ENCODE measurements at regions not wholly inside any gene's neighbourhood (a gene's known extent, or its start where the extent isn't known, plus 50 kb on each side); places are given as distances from the start of the nearest gene placed in this dataset.

- Histone ChIP-seq H4K20me1 (ENCODE audit: insufficient read depth, low read depth, low read length) (no peaks in the 10 kb centered on the region), H3K4me1 (ENCODE audit: low read length) (no peaks in the 10 kb centered on the region), H3K79me2 (ENCODE audit: low read length) (no peaks in the 10 kb centered on the region), H3K9ac (ENCODE audit: low read length) (no peak overlapping the region), H3K4me2 (ENCODE audit: low read depth, low read length, poor library complexity, severe bottlenecking) (no peak overlapping the region), H2AFZ (ENCODE audit: low read length) (no peak overlapping the region), H3K4me3 (ENCODE audit: low read length) (no peak overlapping the region), H3K9me2 (replicated peaks; ENCODE audit: insufficient read depth, low read length) (no peaks in the 10 kb centered on the region), H3K9me3 (ENCODE audit: low read length) (no peaks in the 10 kb centered on the region), H3K27me3 (ENCODE audit: low read length) (no peaks in the 10 kb centered on the region), H3K27ac (ENCODE audit: low read length) (no peak overlapping the region), H3K36me3 (ENCODE audit: insufficient read depth, low read length) (no peaks in the 10 kb centered on the region)
- no peak for DNase-seq
Observed at GRCh38 chrX:117215683-117216082, 752.9 kb upstream of the CT83 start.

- Histone ChIP-seq H3K4me3 (ENCODE audit: low read length) (no peak overlapping the region), H3K36me3 (ENCODE audit: insufficient read depth, low read length) (no peaks in the 10 kb centered on the region), H4K20me1 (ENCODE audit: insufficient read depth, low read depth, low read length) (no peaks in the 10 kb centered on the region), H2AFZ (ENCODE audit: low read length) (no peak overlapping the region), H3K27ac (ENCODE audit: low read length) (no peak overlapping the region), H3K4me2 (ENCODE audit: low read depth, low read length, poor library complexity, severe bottlenecking) (no peak overlapping the region), H3K9ac (ENCODE audit: low read length) (no peak overlapping the region), H3K4me1 (ENCODE audit: low read length) (no peaks in the 10 kb centered on the region), H3K27me3 (ENCODE audit: low read length) (no peaks in the 10 kb centered on the region), H3K79me2 (ENCODE audit: low read length) (no peaks in the 10 kb centered on the region), H3K9me2 (replicated peaks; ENCODE audit: insufficient read depth, low read length) (no peaks in the 10 kb centered on the region), H3K9me3 (ENCODE audit: low read length) (no peaks in the 10 kb centered on the region)
- DNase-seq = no peak
Observed at GRCh38 chrX:117196481-117196880, 733.7 kb upstream of the CT83 start.

GRCh38 chrX:117147249-117147648 lies 684.5 kb upstream of the CT83 start:
- Histone ChIP-seq H3K4me2 (ENCODE audit: low read depth, low read length, poor library complexity, severe bottlenecking) (no peak overlapping the region), H3K9me3 (ENCODE audit: low read length) (peaks cover 16% of the 10 kb centered on the region; the same call in 1 of the 2 replicates), H3K9me2 (replicated peaks; ENCODE audit: insufficient read depth, low read length) (no peaks in the 10 kb centered on the region), H3K27ac (ENCODE audit: low read length) (no peak overlapping the region), H2AFZ (ENCODE audit: low read length) (no peak overlapping the region), H3K9ac (ENCODE audit: low read length) (no peak overlapping the region), H3K4me3 (ENCODE audit: low read length) (no peak overlapping the region), H3K4me1 (ENCODE audit: low read length) (no peaks in the 10 kb centered on the region), H3K36me3 (ENCODE audit: insufficient read depth, low read length) (no peaks in the 10 kb centered on the region), H3K79me2 (ENCODE audit: low read length) (no peaks in the 10 kb centered on the region), H3K27me3 (ENCODE audit: low read length) (no peaks in the 10 kb centered on the region), H4K20me1 (ENCODE audit: insufficient read depth, low read depth, low read length) (no peaks in the 10 kb centered on the region)
- DNase-seq = no peak

- Histone ChIP-seq H3K36me3 (ENCODE audit: insufficient read depth, low read length) (no peaks in the 10 kb centered on the region), H2AFZ (ENCODE audit: low read length) (no peak overlapping the region), H3K4me2 (ENCODE audit: low read depth, low read length, poor library complexity, severe bottlenecking) (no peak overlapping the region), H3K9me2 (replicated peaks; ENCODE audit: insufficient read depth, low read length) (no peaks in the 10 kb centered on the region), H3K27ac (ENCODE audit: low read length) (no peak overlapping the region), H3K9ac (ENCODE audit: low read length) (no peak overlapping the region), H4K20me1 (ENCODE audit: insufficient read depth, low read depth, low read length) (no peaks in the 10 kb centered on the region), H3K79me2 (ENCODE audit: low read length) (no peaks in the 10 kb centered on the region), H3K27me3 (ENCODE audit: low read length) (no peaks in the 10 kb centered on the region), H3K4me1 (ENCODE audit: low read length) (no peaks in the 10 kb centered on the region), H3K4me3 (ENCODE audit: low read length) (no peak overlapping the region), H3K9me3 (ENCODE audit: low read length) (peaks cover 9% of the 10 kb centered on the region; the same call in 1 of the 2 replicates)
- no peak for DNase-seq
Observed at GRCh38 chrX:117138070-117138469, 675.3 kb upstream of the CT83 start.

- no peaks in the 10 kb centered on the region for H3K9me3 ChIP-seq (ENCODE audit: low read length)
- H3K27ac ChIP-seq (ENCODE audit: low read length) = no peak overlapping the region
- no peaks in the 10 kb centered on the region for H4K20me1 ChIP-seq (ENCODE audit: insufficient read depth, low read depth, low read length)
- H3K79me2 ChIP-seq (ENCODE audit: low read length) = no peaks in the 10 kb centered on the region
- H2AFZ ChIP-seq (ENCODE audit: low read length) = no peak overlapping the region
- H3K4me1 ChIP-seq (ENCODE audit: low read length) = no peaks in the 10 kb centered on the region
- no peaks in the 10 kb centered on the region for H3K27me3 ChIP-seq (ENCODE audit: low read length)
- no peak overlapping the region for H3K4me3 ChIP-seq (ENCODE audit: low read length)
- no peak overlapping the region for H3K4me2 ChIP-seq (ENCODE audit: low read depth, low read length, poor library complexity, severe bottlenecking)
- DNase-seq = no peak
- H3K9ac ChIP-seq (ENCODE audit: low read length) = no peak overlapping the region
- no peaks in the 10 kb centered on the region for H3K36me3 ChIP-seq (ENCODE audit: insufficient read depth, low read length)
- no peaks in the 10 kb centered on the region for H3K9me2 ChIP-seq (replicated peaks; ENCODE audit: insufficient read depth, low read length)
Observed at GRCh38 chrX:117134983-117135382, 672.2 kb upstream of the CT83 start.

- no peaks in the 10 kb centered on the region for H3K36me3 ChIP-seq (ENCODE audit: insufficient read depth, low read length)
- no peak overlapping the region for H3K9ac ChIP-seq (ENCODE audit: low read length)
- DNase-seq = no peak
- peaks cover 12% of the 10 kb centered on the region; the same call in 1 of the 2 replicates for H3K9me3 ChIP-seq (ENCODE audit: low read length)
- H3K4me3 ChIP-seq (ENCODE audit: low read length) = no peak overlapping the region
- H3K4me1 ChIP-seq (ENCODE audit: low read length) = no peaks in the 10 kb centered on the region
- H4K20me1 ChIP-seq (ENCODE audit: insufficient read depth, low read depth, low read length) = no peaks in the 10 kb centered on the region
- H3K4me2 ChIP-seq (ENCODE audit: low read depth, low read length, poor library complexity, severe bottlenecking) = no peak overlapping the region
- no peak overlapping the region for H2AFZ ChIP-seq (ENCODE audit: low read length)
- no peaks in the 10 kb centered on the region for H3K9me2 ChIP-seq (replicated peaks; ENCODE audit: insufficient read depth, low read length)
- H3K79me2 ChIP-seq (ENCODE audit: low read length) = no peaks in the 10 kb centered on the region
- no peak overlapping the region for H3K27ac ChIP-seq (ENCODE audit: low read length)
- no peaks in the 10 kb centered on the region for H3K27me3 ChIP-seq (ENCODE audit: low read length)
Observed at GRCh38 chrX:117120700-117121099, 657.9 kb upstream of the CT83 start.

GRCh38 chrX:117096528-117096927 lies 633.8 kb upstream of the CT83 start:
- H3K27me3 ChIP-seq (ENCODE audit: low read length) = no peaks in the 10 kb centered on the region
- no peak overlapping the region for H3K9ac ChIP-seq (ENCODE audit: low read length)
- peaks cover 62% of the 10 kb centered on the region for H3K9me3 ChIP-seq (ENCODE audit: low read length)
- DNase-seq = no peak
- H3K9me2 ChIP-seq (replicated peaks; ENCODE audit: insufficient read depth, low read length) = no peaks in the 10 kb centered on the region
- no peaks in the 10 kb centered on the region for H4K20me1 ChIP-seq (ENCODE audit: insufficient read depth, low read depth, low read length)
- no peaks in the 10 kb centered on the region for H3K36me3 ChIP-seq (ENCODE audit: insufficient read depth, low read length)
- H3K4me2 ChIP-seq (ENCODE audit: low read depth, low read length, poor library complexity, severe bottlenecking) = no peak overlapping the region
- H3K27ac ChIP-seq (ENCODE audit: low read length) = no peak overlapping the region
- peak overlapping the region; percentile 33; the same call in 1 of the 2 replicates for H3K4me3 ChIP-seq (ENCODE audit: low read length)
- H3K79me2 ChIP-seq (ENCODE audit: low read length) = no peaks in the 10 kb centered on the region
- H2AFZ ChIP-seq (ENCODE audit: low read length) = no peak overlapping the region
- no peaks in the 10 kb centered on the region for H3K4me1 ChIP-seq (ENCODE audit: low read length)

- peak overlapping the region; percentile 33 for H3K4me3 ChIP-seq (ENCODE audit: low read length)
- H3K27me3 ChIP-seq (ENCODE audit: low read length) = no peaks in the 10 kb centered on the region
- no peaks in the 10 kb centered on the region for H3K79me2 ChIP-seq (ENCODE audit: low read length)
Observed at GRCh38 chrX:117095393-117095792, 632.6 kb upstream of the CT83 start.

GRCh38 chrX:117094149-117094548 lies 631.4 kb upstream of the CT83 start:
- Histone ChIP-seq H3K9me3 (ENCODE audit: low read length) (peaks cover 56% of the 10 kb centered on the region), H3K4me1 (ENCODE audit: low read length) (no peaks in the 10 kb centered on the region), H3K9me2 (replicated peaks; ENCODE audit: insufficient read depth, low read length) (no peaks in the 10 kb centered on the region), H3K27me3 (ENCODE audit: low read length) (no peaks in the 10 kb centered on the region), H3K36me3 (ENCODE audit: insufficient read depth, low read length) (no peaks in the 10 kb centered on the region), H3K79me2 (ENCODE audit: low read length) (no peaks in the 10 kb centered on the region), H3K4me3 (ENCODE audit: low read length) (peak overlapping the region; percentile 10), H2AFZ (ENCODE audit: low read length) (no peak overlapping the region), H3K4me2 (ENCODE audit: low read depth, low read length, poor library complexity, severe bottlenecking) (no peak overlapping the region), H3K27ac (ENCODE audit: low read length) (no peak overlapping the region), H4K20me1 (ENCODE audit: insufficient read depth, low read depth, low read length) (no peaks in the 10 kb centered on the region), H3K9ac (ENCODE audit: low read length) (no peak overlapping the region)
- DNase-seq = no peak

More at GRCh38 chrX:117095393-117095792, 632.6 kb upstream of the CT83 start:
- DNase-seq = no peak
- Histone ChIP-seq H3K9me2 (replicated peaks; ENCODE audit: insufficient read depth, low read length) (no peaks in the 10 kb centered on the region), H3K9me3 (ENCODE audit: low read length) (peaks cover 57% of the 10 kb centered on the region), H3K36me3 (ENCODE audit: insufficient read depth, low read length) (no peaks in the 10 kb centered on the region), H3K4me1 (ENCODE audit: low read length) (no peaks in the 10 kb centered on the region), H3K27ac (ENCODE audit: low read length) (no peak overlapping the region), H2AFZ (ENCODE audit: low read length) (no peak overlapping the region), H4K20me1 (ENCODE audit: insufficient read depth, low read depth, low read length) (no peaks in the 10 kb centered on the region), H3K4me2 (ENCODE audit: low read depth, low read length, poor library complexity, severe bottlenecking) (no peak overlapping the region), H3K9ac (ENCODE audit: low read length) (no peak overlapping the region)

All from Karpas-422 (cell line).